Sigmoid colon (tissue), 4 donors: ENCODE measurements at regions not wholly inside any gene's neighbourhood (a gene's known extent, or its start where the extent isn't known, plus 50 kb on each side); places are given as distances from the start of the nearest gene placed in this dataset.

Experiments
- CTCF ChIP-seq, 4 experiments: fragments of 450-650 bp in 3 of 4; fragments of 200-600 bp in 1 of 4; IDR thresholded peaks; one replicate each; pipeline ENCODE4 v1.5.1; 2016 to 2019; ENCODE audit warnings: antibody characterized with exemption in 4 of 4, mild to moderate bottlenecking in 3 of 4, moderate library complexity in 2 of 4
- POLR2AphosphoS5 ChIP-seq, 4 donors: sonication (generic); formaldehyde crosslinking; IDR thresholded peaks; one replicate each; pipeline ENCODE4 v1.6.1; 2017; ENCODE audit warnings: antibody characterized with exemption in 4 of 4

GRCh38 chr4:120509222-120509621 is 413.3 kb downstream of the PRDM5 start:
- no peak for TF ChIP-seq CTCF (IDR thresholded peaks at IDR 0.05)
- no peak for TF ChIP-seq POLR2AphosphoS5 (IDR thresholded peaks at IDR 0.05)
